Effector memory CD8-positive, alpha-beta T cell (primary cell): ENCODE measurements at regions not wholly inside any gene's neighbourhood (a gene's known extent, or its start where the extent isn't known, plus 50 kb on each side); places are given as distances from the start of the nearest gene placed in this dataset.

Experiments
- ATAC-seq: fragments of 150-1000 bp; cut with Tn5 transposase; replicated peaks from 2 replicates; pipeline ENCODE4 v1.10.0; 2021; ENCODE audit warnings: mild to moderate bottlenecking, moderate library complexity
- DNase-seq, 3 experiments: peaks; one replicate each; pipeline ENCODE4 v3.0.0; 2021
- H3K27ac Mint-ChIP-seq, 2 donors: one replicate each; pipeline ENCODE4 v1.8.0; 2022; ENCODE audit warnings: mild to moderate bottlenecking in 2 of 2, mixed read lengths in 2 of 2, moderate library complexity in 2 of 2
- H3K27me3 Mint-ChIP-seq, 2 donors: one replicate each; pipeline ENCODE4 v1.8.0; 2022; ENCODE audit warnings: mixed read lengths in 2 of 2
- H3K36me3 Mint-ChIP-seq: one replicate; pipeline ENCODE4 v1.8.0; 2022; ENCODE audit warnings: mild to moderate bottlenecking, moderate library complexity, mixed read lengths; ENCODE audit not compliant: insufficient read depth
- H3K4me1 Mint-ChIP-seq, 2 donors: one replicate each; pipeline ENCODE4 v1.8.0; 2022; ENCODE audit warnings: low read depth in 2 of 2, mixed read lengths in 2 of 2
- H3K4me3 Mint-ChIP-seq, 2 donors: one replicate each; pipeline ENCODE4 v1.8.0; 2022; ENCODE audit warnings: mild to moderate bottlenecking in 2 of 2, mixed read lengths in 2 of 2, moderate library complexity in 2 of 2
- H3K9me3 Mint-ChIP-seq, 2 donors: one replicate each; pipeline ENCODE4 v1.8.0; 2022; ENCODE audit warnings: mixed read lengths in 2 of 2

GRCh38 chr9:32292611-32293010 is 91.8 kb upstream of the ACO1 start:
- DNase-seq (no peak), ATAC-seq (no peak)
- Mint-ChIP-seq H3K27ac (no peak overlapping the region), H3K27me3 (peaks cover 13 to 34% of the 10 kb centered on the region in 2 donors), H3K4me3 (no peak overlapping the region), H3K36me3 (peaks cover 2% of the 10 kb centered on the region), H3K4me1 (no peaks in the 10 kb centered on the region), H3K9me3 (peaks cover 0 to 3% of the 10 kb centered on the region in 2 donors)

GRCh38 chr9:32293091-32293490 is 91.4 kb upstream of the ACO1 start:
- DNase-seq, result no peak
- peaks cover 0 to 3% of the 10 kb centered on the region in 2 donors for H3K9me3 Mint-ChIP-seq
- no peak overlapping the region for H3K4me3 Mint-ChIP-seq
- no peak for ATAC-seq
- H3K27ac Mint-ChIP-seq, result no peak overlapping the region
- no peaks in the 10 kb centered on the region for H3K4me1 Mint-ChIP-seq
- H3K36me3 Mint-ChIP-seq, result peaks cover 2% of the 10 kb centered on the region
- peaks cover 13 to 34% of the 10 kb centered on the region in 2 donors for H3K27me3 Mint-ChIP-seq

- Mint-ChIP-seq H3K36me3 (peaks cover 2% of the 10 kb centered on the region), H3K4me3 (no peak overlapping the region), H3K27me3 (peaks cover 8 to 34% of the 10 kb centered on the region in 2 donors), H3K9me3 (peaks cover 0 to 3% of the 10 kb centered on the region in 2 donors), H3K4me1 (no peaks in the 10 kb centered on the region), H3K27ac (no peak overlapping the region)
- DNase-seq, result no peak
- ATAC-seq, result no peak
Observed at GRCh38 chr9:32294106-32294505, 90.3 kb upstream of the ACO1 start.

GRCh38 chr9:32300373-32300772 is 84.1 kb upstream of the ACO1 start:
- Mint-ChIP-seq H3K4me1 (no peaks in the 10 kb centered on the region), H3K27ac (no peak overlapping the region), H3K9me3 (no peaks in the 10 kb centered on the region), H3K4me3 (no peak overlapping the region), H3K36me3 (peaks cover 2% of the 10 kb centered on the region), H3K27me3 (peaks cover 0 to 10% of the 10 kb centered on the region in 2 donors)
- ATAC-seq, result no peak
- no peak for DNase-seq

GRCh38 chr9:32304495-32304894 is 79.9 kb upstream of the ACO1 start:
- ATAC-seq, result no peak
- H3K9me3 Mint-ChIP-seq, result peaks cover 0 to 7% of the 10 kb centered on the region in 2 donors
- no peaks in the 10 kb centered on the region for H3K36me3 Mint-ChIP-seq
- no peaks in the 10 kb centered on the region for H3K4me1 Mint-ChIP-seq
- H3K4me3 Mint-ChIP-seq, result no peak overlapping the region
- H3K27me3 Mint-ChIP-seq, result peaks cover 5 to 17% of the 10 kb centered on the region in 2 donors
- no peak for DNase-seq
- H3K27ac Mint-ChIP-seq, result no peak overlapping the region

- H3K4me3 Mint-ChIP-seq, result no peak overlapping the region
- no peak for DNase-seq
- ATAC-seq, result no peak
- H3K27me3 Mint-ChIP-seq, result peaks cover 5 to 17% of the 10 kb centered on the region in 2 donors
- H3K9me3 Mint-ChIP-seq, result peaks cover 0 to 7% of the 10 kb centered on the region in 2 donors
- H3K36me3 Mint-ChIP-seq, result no peaks in the 10 kb centered on the region
- no peak overlapping the region for H3K27ac Mint-ChIP-seq
- H3K4me1 Mint-ChIP-seq, result no peaks in the 10 kb centered on the region
Observed at GRCh38 chr9:32306006-32306405, 78.4 kb upstream of the ACO1 start.

GRCh38 chr9:32319312-32319929 is 65.0 kb upstream of the ACO1 start:
- Mint-ChIP-seq H3K36me3 (no peaks in the 10 kb centered on the region), H3K27ac (no peak overlapping the region), H3K27me3 (peaks cover 12 to 26% of the 10 kb centered on the region in 2 donors), H3K9me3 (peaks cover 0 to 4% of the 10 kb centered on the region in 2 donors), H3K4me3 (no peak overlapping the region), H3K4me1 (no peaks in the 10 kb centered on the region)
- ATAC-seq (no peak), DNase-seq (no peak)

- DNase-seq (no peak), ATAC-seq (no peak)
- Mint-ChIP-seq H3K4me1 (no peaks in the 10 kb centered on the region), H3K9me3 (peaks cover 0 to 2% of the 10 kb centered on the region in 2 donors), H3K4me3 (no peak overlapping the region), H3K27me3 (peaks cover 22 to 44% of the 10 kb centered on the region in 2 donors), H3K27ac (no peak overlapping the region), H3K36me3 (no peaks in the 10 kb centered on the region)
Observed at GRCh38 chr9:32322622-32323021, 61.8 kb upstream of the ACO1 start.

- no peaks in the 10 kb centered on the region for H3K36me3 Mint-ChIP-seq
- no peak overlapping the region for H3K27ac Mint-ChIP-seq
- no peak overlapping the region for H3K4me3 Mint-ChIP-seq
- peaks cover 16 to 59% of the 10 kb centered on the region in 2 donors for H3K27me3 Mint-ChIP-seq
- no peaks in the 10 kb centered on the region for H3K4me1 Mint-ChIP-seq
- H3K9me3 Mint-ChIP-seq, result no peaks in the 10 kb centered on the region
- ATAC-seq (no peak), DNase-seq (no peak)
Observed at GRCh38 chr9:32326146-32326545, 58.3 kb upstream of the ACO1 start.

- H3K27me3 Mint-ChIP-seq, result peaks cover 23 to 51% of the 10 kb centered on the region in 2 donors
- no peaks in the 10 kb centered on the region for H3K9me3 Mint-ChIP-seq
- no peak for DNase-seq
- no peak overlapping the region for H3K4me3 Mint-ChIP-seq
- no peak for ATAC-seq
- no peaks in the 10 kb centered on the region for H3K4me1 Mint-ChIP-seq
- no peak overlapping the region for H3K27ac Mint-ChIP-seq
- H3K36me3 Mint-ChIP-seq, result no peaks in the 10 kb centered on the region
Observed at GRCh38 chr9:32331240-32331639, 53.2 kb upstream of the ACO1 start.

- no peak overlapping the region for H3K27ac Mint-ChIP-seq
- DNase-seq, result no peak
- H3K27me3 Mint-ChIP-seq, result peaks cover 12 to 26% of the 10 kb centered on the region in 2 donors
- H3K9me3 Mint-ChIP-seq, result no peaks in the 10 kb centered on the region
- H3K4me3 Mint-ChIP-seq, result no peak overlapping the region
- H3K36me3 Mint-ChIP-seq, result no peaks in the 10 kb centered on the region
- no peak for ATAC-seq
- H3K4me1 Mint-ChIP-seq, result peaks cover under 1% of the 10 kb centered on the region in 2 donors
Observed at GRCh38 chr9:32334112-32334511, 50.3 kb upstream of the ACO1 start.
